ENCODE measurements at regions not wholly inside any gene's neighbourhood (a gene's known extent, or its start where the extent isn't known, plus 50 kb on each side); places are given as distances from the start of the nearest gene placed in this dataset.

GRCh38 chr5:91224456-91224855, 158.7 kb downstream of the ARRDC3 start:
- TF ChIP-seq CTCF (IDR thresholded peaks at IDR 0.05; ENCODE audit: low read length): no peak
- TF ChIP-seq EZH2 (optimal IDR thresholded peaks at IDR 0.05; ENCODE audit: low read depth, low read length): no peak
